ENCODE measurements at regions not wholly inside any gene's neighbourhood (a gene's known extent, or its start where the extent isn't known, plus 50 kb on each side); places are given as distances from the start of the nearest gene placed in this dataset.

DNA sequence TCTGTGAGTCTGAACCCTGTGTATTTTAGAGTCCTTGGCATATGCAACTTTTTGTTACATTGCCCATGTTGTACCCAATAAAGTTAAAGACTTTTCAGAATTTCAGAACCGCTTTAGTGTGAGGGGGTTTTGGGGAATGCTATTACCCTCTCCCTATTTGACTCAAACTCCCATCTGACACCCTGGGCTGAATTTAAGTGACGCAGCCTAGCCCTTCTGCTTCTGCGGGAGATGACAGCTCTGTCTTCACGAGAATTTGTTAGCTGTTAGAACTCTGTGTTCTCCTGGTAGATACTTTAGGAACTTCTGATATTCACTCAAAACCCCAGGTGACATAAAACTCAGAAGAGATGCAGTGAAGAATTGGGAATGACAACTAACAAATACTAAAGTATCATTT, 500.6 kb upstream of the ID4 start:
- TF ChIP-seq CTCF (conservative IDR thresholded peaks at IDR 0.05) (no peak), ZFX (IDR thresholded peaks at IDR 0.05) (no peak)
